GM21526 (cell line): ENCODE measurements at regions not wholly inside any gene's neighbourhood (a gene's known extent, or its start where the extent isn't known, plus 50 kb on each side); places are given as distances from the start of the nearest gene placed in this dataset.

Source experiments
- ATAC-seq: cut with Tn5 transposase; IDR thresholded peaks from one replicate; pipeline ENCODE4 v1.9.1; 2021; ENCODE audit warnings: moderate library complexity; ENCODE audit not compliant: unreplicated experiment, low FRiP score

GRCh38 chr16:17899141-17899540 is 428.4 kb upstream of the XYLT1 start:
- ATAC-seq = no peak

- no peak for ATAC-seq
Measured at GRCh38 chr16:17887963-17888362, 417.2 kb upstream of the XYLT1 start.

- no peak for ATAC-seq
Measured at GRCh38 chr16:17885659-17886207, 415.0 kb upstream of the XYLT1 start.

- ATAC-seq = no peak
Measured at GRCh38 chr16:17877821-17878360, 407.1 kb upstream of the XYLT1 start.

- ATAC-seq = no peak
Measured at GRCh38 chr16:17866996-17867395, 396.2 kb upstream of the XYLT1 start.

- no peak for ATAC-seq
Measured at GRCh38 chr16:17861981-17862479, 391.3 kb upstream of the XYLT1 start.

- ATAC-seq = no peak
Measured at GRCh38 chr16:17858061-17858460, 387.3 kb upstream of the XYLT1 start.

- no peak for ATAC-seq
Measured at GRCh38 chr16:17853958-17854357, 383.2 kb upstream of the XYLT1 start.

GRCh38 chr16:17852977-17853702 is 382.4 kb upstream of the XYLT1 start:
- ATAC-seq = no peak

- ATAC-seq = no peak
Measured at GRCh38 chr16:17850581-17851250, 380.0 kb upstream of the XYLT1 start.

- no peak for ATAC-seq
Measured at GRCh38 chr16:17847234-17847795, 376.6 kb upstream of the XYLT1 start.

- ATAC-seq = no peak
Measured at GRCh38 chr16:17846030-17846429, 375.3 kb upstream of the XYLT1 start.

GRCh38 chr16:17845031-17845430 is 374.3 kb upstream of the XYLT1 start:
- ATAC-seq = no peak

GRCh38 chr16:17843905-17844304 is 373.1 kb upstream of the XYLT1 start:
- ATAC-seq = no peak

GRCh38 chr16:17839907-17840306 is 369.1 kb upstream of the XYLT1 start:
- ATAC-seq = no peak

GRCh38 chr16:17839272-17839671 is 368.5 kb upstream of the XYLT1 start:
- no peak for ATAC-seq

GRCh38 chr16:17836868-17837602 is 366.3 kb upstream of the XYLT1 start:
- ATAC-seq = no peak

- ATAC-seq = no peak
Measured at GRCh38 chr16:17835118-17835876, 364.5 kb upstream of the XYLT1 start.

GRCh38 chr16:17832738-17833137 is 362.0 kb upstream of the XYLT1 start:
- ATAC-seq = no peak

GRCh38 chr16:17831330-17831729 is 360.6 kb upstream of the XYLT1 start:
- ATAC-seq = no peak
